Cardiac fibroblast (primary cell): ENCODE measurements at regions not wholly inside any gene's neighbourhood (a gene's known extent, or its start where the extent isn't known, plus 50 kb on each side); places are given as distances from the start of the nearest gene placed in this dataset.
"Not testable (repeated sequence)": the region's sequence is repeated elsewhere in the genome, so short reads cannot be mapped to it uniquely, and the experiment has no call there.

Source experiments
- DNase-seq, 2 donors: peaks; one replicate each; pipeline versions ENCODE4 v3.0.0 to v3.0.0-alpha.2; 2010; ENCODE audit warnings: low read depth in 2 of 2
- H3K4me3 ChIP-seq, 2 donors: replicated peaks in 1 of 2; 1 replicate in 1 of 2; 2 replicates in 1 of 2; pipeline ENCODE4 v1.5.1; 2011; ENCODE audit warnings: low read depth in 2 of 2, low read length in 2 of 2, mild to moderate bottlenecking in 2 of 2, moderate library complexity in 1 of 2
- TF ChIP-seq, protein P1 (sequence below): IDR thresholded peaks from one replicate; pipeline ENCODE4 v1.5.1; 2011; ENCODE audit warnings: low read depth, mild to moderate bottlenecking, low read length, inconsistent platforms

DNA sequence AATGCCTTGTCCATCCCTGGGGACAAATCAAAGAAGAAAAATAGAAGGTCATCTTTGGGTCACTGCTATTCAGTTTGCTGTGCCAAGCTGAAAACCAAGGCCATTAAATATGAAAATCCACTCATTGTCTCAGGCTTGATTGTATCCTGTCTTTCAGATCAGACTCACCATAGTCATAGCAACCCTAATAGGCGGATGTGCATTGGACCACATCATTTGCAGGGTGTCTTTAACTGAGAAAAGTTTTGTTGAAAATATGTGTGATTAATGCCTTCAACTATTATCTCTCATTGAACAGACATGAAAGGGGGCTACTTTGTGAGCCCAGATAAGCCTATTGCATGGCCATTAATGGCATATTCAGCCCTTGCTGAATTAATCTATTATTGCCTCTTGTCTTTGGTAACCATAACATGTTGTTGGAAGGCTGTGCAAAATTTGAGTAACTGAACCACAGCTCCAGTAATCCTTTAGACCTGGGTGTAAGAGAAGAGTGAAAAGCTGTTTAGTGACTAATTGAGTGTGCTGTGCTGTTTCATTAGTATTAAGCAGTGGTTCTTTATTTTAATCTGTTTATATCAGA is 453.6 kb upstream of the EPHA5 start:
- no peak overlapping the region for H3K4me3 ChIP-seq
- TF ChIP-seq, protein P1, sequence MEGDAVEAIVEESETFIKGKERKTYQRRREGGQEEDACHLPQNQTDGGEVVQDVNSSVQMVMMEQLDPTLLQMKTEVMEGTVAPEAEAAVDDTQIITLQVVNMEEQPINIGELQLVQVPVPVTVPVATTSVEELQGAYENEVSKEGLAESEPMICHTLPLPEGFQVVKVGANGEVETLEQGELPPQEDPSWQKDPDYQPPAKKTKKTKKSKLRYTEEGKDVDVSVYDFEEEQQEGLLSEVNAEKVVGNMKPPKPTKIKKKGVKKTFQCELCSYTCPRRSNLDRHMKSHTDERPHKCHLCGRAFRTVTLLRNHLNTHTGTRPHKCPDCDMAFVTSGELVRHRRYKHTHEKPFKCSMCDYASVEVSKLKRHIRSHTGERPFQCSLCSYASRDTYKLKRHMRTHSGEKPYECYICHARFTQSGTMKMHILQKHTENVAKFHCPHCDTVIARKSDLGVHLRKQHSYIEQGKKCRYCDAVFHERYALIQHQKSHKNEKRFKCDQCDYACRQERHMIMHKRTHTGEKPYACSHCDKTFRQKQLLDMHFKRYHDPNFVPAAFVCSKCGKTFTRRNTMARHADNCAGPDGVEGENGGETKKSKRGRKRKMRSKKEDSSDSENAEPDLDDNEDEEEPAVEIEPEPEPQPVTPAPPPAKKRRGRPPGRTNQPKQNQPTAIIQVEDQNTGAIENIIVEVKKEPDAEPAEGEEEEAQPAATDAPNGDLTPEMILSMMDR, result no peak
- no peak for DNase-seq

DNA sequence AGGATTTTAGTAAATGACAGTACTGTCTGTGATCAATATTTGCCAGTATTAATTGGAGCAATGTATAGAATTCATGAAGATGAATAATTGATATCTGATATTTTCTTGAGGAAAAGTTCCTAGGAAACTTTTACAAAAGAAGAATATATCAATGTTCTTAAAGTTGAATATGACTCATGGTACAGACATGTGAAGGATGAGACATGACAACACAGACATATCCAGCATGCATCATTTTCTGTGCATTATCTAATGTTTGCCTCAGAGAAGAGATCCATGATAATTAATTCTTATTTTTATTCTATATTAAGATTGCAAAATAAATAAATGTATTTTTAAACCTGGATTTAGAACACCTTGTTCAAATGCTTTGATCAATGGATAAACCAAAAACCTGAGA is 452.9 kb upstream of the EPHA5 start:
- peak in 1 of 2 donors; percentile 50 for DNase-seq
- TF ChIP-seq, protein P1, result no peak
- no peak overlapping the region for H3K4me3 ChIP-seq

DNA sequence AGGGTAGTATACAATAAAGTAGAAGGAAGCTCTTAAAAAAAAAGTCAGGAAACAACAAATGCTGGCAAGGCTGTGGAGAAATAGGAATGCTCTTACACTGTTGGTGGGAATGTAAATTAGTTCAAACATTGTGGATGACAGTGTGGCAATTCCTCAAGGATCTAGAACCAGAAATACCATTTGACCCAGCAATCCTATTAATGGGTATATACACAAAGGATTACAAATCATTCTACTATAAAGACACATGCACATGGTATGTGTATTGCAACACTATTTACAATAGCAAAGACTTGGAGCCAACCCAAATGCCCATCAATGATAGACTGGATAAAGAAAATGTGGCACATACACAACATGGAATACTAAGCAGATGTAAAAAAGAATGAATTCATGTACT is 444.9 kb upstream of the EPHA5 start:
- not testable (repeated sequence) for H3K4me3 ChIP-seq
- peak in 1 of 2 donors; percentile 14 for DNase-seq

DNA sequence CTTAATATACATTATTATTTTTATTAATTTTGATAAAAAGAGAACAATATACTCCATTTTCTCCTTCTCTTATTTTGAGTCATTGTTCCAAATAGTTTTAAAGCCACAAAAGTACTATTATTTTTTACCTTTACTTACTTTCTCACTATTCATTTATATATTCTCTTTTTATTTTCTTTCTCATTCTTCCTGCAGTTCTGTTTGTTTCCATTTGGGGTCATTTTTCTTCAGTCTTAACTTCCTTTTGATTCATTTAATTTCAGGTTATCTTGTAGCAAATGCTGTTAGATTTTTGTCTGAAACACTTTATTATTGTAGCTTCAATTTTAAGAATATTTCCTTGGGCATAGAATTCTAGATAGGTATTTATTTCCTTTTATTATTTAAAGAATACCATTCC is 438.6 kb upstream of the EPHA5 start:
- TF ChIP-seq, protein P1, result no peak
- peak; percentile 3 to 5 for DNase-seq
- H3K4me3 ChIP-seq, result no peak overlapping the region

DNA sequence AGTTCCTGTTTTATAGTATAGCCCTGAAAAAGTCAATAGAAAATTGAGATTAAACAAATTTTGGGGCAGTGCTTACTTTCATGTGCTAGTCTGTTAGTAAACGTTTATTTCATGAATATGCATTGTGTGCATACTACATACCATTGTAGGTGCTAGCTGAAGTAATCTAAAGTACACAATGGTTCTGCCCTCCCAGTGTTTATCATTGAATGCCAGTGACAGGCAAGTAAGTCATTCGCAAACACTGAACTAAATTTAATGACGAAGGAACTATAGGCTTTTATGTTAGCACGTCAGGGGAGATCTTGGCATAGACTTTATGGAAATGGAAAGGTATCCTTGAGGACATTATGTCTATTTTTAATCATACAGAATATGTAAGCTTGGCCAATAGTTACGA is 426.9 kb upstream of the EPHA5 start:
- H3K4me3 ChIP-seq, result no peak overlapping the region
- TF ChIP-seq, protein P1, result no peak
- DNase-seq, result no peak

DNA sequence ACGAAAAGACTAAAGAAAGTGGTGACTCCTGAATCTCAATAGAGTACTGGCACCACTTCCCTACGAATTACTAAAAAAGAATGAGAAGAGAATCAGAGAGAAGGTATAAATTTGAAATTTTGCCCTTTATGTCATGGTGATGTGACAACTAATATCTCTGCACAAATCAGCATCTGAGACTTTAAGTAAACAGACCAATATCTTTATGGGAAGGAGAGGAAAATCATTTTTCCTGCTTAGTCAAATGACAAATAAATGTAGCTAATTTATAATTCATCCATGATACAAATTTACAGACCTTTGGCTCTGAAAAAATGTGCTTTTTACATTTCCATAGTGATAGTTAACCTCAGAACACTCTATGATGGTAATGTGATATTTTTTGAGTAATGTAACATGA is 424.8 kb upstream of the EPHA5 start:
- DNase-seq, result no peak
- TF ChIP-seq, protein P1, result no peak
- H3K4me3 ChIP-seq, result no peak overlapping the region

DNA sequence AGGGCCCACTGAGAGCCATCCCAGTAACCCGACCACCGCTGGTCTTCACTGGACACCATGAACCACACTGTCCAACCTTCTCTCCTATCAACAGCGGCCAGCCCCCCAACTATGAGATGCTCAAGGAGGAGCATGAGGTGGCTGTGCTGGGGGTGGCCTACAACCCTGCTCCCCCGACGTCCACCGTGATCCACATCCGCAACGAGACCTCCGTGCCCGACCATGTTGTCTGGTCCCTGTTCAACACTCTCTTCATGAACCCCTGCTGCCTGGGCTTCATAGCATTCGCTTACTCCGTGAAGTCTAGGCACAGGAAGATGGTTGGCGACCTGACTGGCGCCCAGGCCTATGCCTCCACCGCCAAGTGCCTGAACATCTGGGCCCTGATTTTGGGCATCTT is 423.8 kb upstream of the EPHA5 start:
- no peak for DNase-seq
- no peak overlapping the region for H3K4me3 ChIP-seq
- TF ChIP-seq, protein P1, result no peak
